ENCODE measurements at regions not wholly inside any gene's neighbourhood (a gene's known extent, or its start where the extent isn't known, plus 50 kb on each side); places are given as distances from the start of the nearest gene placed in this dataset.

GRCh38 chr7:17520941-17521340 is 222.5 kb downstream of the AHR start:
- peak; percentile 60 for DNase-seq (ENCODE audit: low read depth, low spot score)

- peak; percentile 72 for DNase-seq (ENCODE audit: low read depth, low spot score)
These were observed 223.0 kb downstream of the AHR start for GRCh38 chr7:17521437-17521836.

GRCh38 chr7:17523813-17524739 is 225.6 kb downstream of the AHR start:
- peak; percentile 91 for DNase-seq (ENCODE audit: low read depth, low spot score)

- DNase-seq (ENCODE audit: low read depth, low spot score) = peak; percentile 74
These were observed 226.3 kb downstream of the AHR start for GRCh38 chr7:17524746-17525145.

- DNase-seq (ENCODE audit: low read depth, low spot score) = no peak
These were observed 228.2 kb downstream of the AHR start for GRCh38 chr7:17526621-17527020.

GRCh38 chr7:17528636-17529035 is 230.2 kb downstream of the AHR start:
- DNase-seq (ENCODE audit: low read depth, low spot score) = no peak

- DNase-seq (ENCODE audit: low read depth, low spot score) = peak; percentile 91
These were observed 231.8 kb downstream of the AHR start for GRCh38 chr7:17530244-17530643.

- peak; percentile 43 for DNase-seq (ENCODE audit: low read depth, low spot score)
These were observed 232.4 kb downstream of the AHR start for GRCh38 chr7:17530741-17531421.

GRCh38 chr7:17532861-17533404 is 234.5 kb downstream of the AHR start:
- DNase-seq (ENCODE audit: low read depth, low spot score) = peak; percentile 84

GRCh38 chr7:17534348-17534747 is 235.9 kb downstream of the AHR start:
- no peak for DNase-seq (ENCODE audit: low read depth, low spot score)

GRCh38 chr7:17535776-17536175 is 237.3 kb downstream of the AHR start:
- DNase-seq (ENCODE audit: low read depth, low spot score) = peak; percentile 75

- DNase-seq (ENCODE audit: low read depth, low spot score) = no peak
These were observed 245.9 kb downstream of the AHR start for GRCh38 chr7:17544401-17544800.

- no peak for DNase-seq (ENCODE audit: low read depth, low spot score)
These were observed 246.9 kb downstream of the AHR start for GRCh38 chr7:17545348-17545747.

GRCh38 chr7:17546189-17546588 is 247.7 kb downstream of the AHR start:
- DNase-seq (ENCODE audit: low read depth, low spot score) = no peak

GRCh38 chr7:17546592-17546991 is 248.1 kb downstream of the AHR start:
- DNase-seq (ENCODE audit: low read depth, low spot score) = no peak

- DNase-seq (ENCODE audit: low read depth, low spot score) = no peak
These were observed 249.7 kb downstream of the AHR start for GRCh38 chr7:17548014-17548653.

- DNase-seq (ENCODE audit: low read depth, low spot score) = no peak
These were observed 251.0 kb downstream of the AHR start for GRCh38 chr7:17549406-17549805.

- no peak for DNase-seq (ENCODE audit: low read depth, low spot score)
These were observed 253.9 kb downstream of the AHR start for GRCh38 chr7:17552373-17552772.

GRCh38 chr7:17552952-17553351 is 254.5 kb downstream of the AHR start:
- DNase-seq (ENCODE audit: low read depth, low spot score) = no peak

GRCh38 chr7:17554341-17555015 is 256.0 kb downstream of the AHR start:
- no peak for DNase-seq (ENCODE audit: low read depth, low spot score)

- DNase-seq (ENCODE audit: low read depth, low spot score) = no peak
These were observed 257.9 kb downstream of the AHR start for GRCh38 chr7:17556247-17556956.
